Loucy (cell line): ENCODE measurements at regions not wholly inside any gene's neighbourhood (a gene's known extent, or its start where the extent isn't known, plus 50 kb on each side); places are given as distances from the start of the nearest gene placed in this dataset.

Source experiments
- EZH2phosphoT487 ChIP-seq: fragments of 200-600 bp; IDR thresholded peaks from 2 replicates; pipeline ENCODE4 v1.6.1; 2018; ENCODE audit warnings: antibody characterized with exemption, mild to moderate bottlenecking, moderate library complexity, borderline replicate concordance
- TF ChIP-seq, protein P1 (sequence below): fragments of 200-600 bp; sonication (generic); conservative IDR thresholded peaks from 2 replicates; pipeline ENCODE4 v1.5.1; 2014; ENCODE audit warnings: mild to moderate bottlenecking, antibody characterized with exemption, low read length

DNA sequence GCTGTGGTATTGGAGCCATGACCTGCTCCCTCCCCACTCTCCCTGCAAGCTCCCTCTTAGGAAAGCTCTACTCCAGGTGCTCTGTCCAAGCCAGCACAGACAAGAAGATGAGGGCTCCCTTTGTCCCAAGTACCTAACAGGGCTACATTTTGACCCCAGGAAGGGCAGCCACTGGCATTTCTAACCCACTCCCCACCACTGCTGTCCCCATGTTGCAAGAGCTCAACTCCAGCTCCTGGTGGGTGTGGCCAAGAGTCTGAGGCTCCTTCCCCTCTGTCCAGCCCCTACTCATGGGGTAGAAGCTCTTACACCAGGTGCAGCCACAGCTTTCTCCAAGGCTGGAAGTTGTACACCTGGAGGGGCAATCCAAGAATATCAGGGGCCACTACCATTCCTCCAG is 127.0 kb upstream of the NPAS2 start:
- TF ChIP-seq, protein P1, sequence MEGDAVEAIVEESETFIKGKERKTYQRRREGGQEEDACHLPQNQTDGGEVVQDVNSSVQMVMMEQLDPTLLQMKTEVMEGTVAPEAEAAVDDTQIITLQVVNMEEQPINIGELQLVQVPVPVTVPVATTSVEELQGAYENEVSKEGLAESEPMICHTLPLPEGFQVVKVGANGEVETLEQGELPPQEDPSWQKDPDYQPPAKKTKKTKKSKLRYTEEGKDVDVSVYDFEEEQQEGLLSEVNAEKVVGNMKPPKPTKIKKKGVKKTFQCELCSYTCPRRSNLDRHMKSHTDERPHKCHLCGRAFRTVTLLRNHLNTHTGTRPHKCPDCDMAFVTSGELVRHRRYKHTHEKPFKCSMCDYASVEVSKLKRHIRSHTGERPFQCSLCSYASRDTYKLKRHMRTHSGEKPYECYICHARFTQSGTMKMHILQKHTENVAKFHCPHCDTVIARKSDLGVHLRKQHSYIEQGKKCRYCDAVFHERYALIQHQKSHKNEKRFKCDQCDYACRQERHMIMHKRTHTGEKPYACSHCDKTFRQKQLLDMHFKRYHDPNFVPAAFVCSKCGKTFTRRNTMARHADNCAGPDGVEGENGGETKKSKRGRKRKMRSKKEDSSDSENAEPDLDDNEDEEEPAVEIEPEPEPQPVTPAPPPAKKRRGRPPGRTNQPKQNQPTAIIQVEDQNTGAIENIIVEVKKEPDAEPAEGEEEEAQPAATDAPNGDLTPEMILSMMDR: no peak
- no peak for TF ChIP-seq EZH2phosphoT487
